MM.1S (cell line): ENCODE measurements at regions not wholly inside any gene's neighbourhood (a gene's known extent, or its start where the extent isn't known, plus 50 kb on each side); places are given as distances from the start of the nearest gene placed in this dataset.

Source experiments
- DNase-seq: peaks from one replicate; pipeline ENCODE4 v3.0.0-alpha.2; 2015
- H2AFZ ChIP-seq: fragments of 300-600 bp; sonication (generic); 2 replicates; pipeline ENCODE4 v1.6.0; 2016; ENCODE audit warnings: antibody characterized with exemption, low read length
- H3F3A ChIP-seq: fragments of 300-600 bp; sonication (generic); 2 replicates; pipeline ENCODE4 v1.6.1; 2016; ENCODE audit warnings: mild to moderate bottlenecking, antibody characterized with exemption, low read length, moderate library complexity, mixed read lengths; ENCODE audit not compliant: insufficient read depth
- H3K27ac ChIP-seq: fragments of 300-600 bp; sonication (generic); 2 replicates; pipeline ENCODE4 v1.5.1; 2016; ENCODE audit warnings: mild to moderate bottlenecking, low read length
- H3K27me3 ChIP-seq: fragments of 300-600 bp; sonication (generic); replicated peaks from 2 replicates; pipeline ENCODE4 v1.6.0; 2016; ENCODE audit warnings: low read length; ENCODE audit not compliant: insufficient read depth
- H3K36me3 ChIP-seq: fragments of 300-600 bp; sonication (generic); replicated peaks from 2 replicates; pipeline ENCODE4 v1.6.1; 2016; ENCODE audit warnings: mild to moderate bottlenecking, low read length, mixed read lengths; ENCODE audit not compliant: insufficient read depth
- H3K4me1 ChIP-seq: fragments of 300-600 bp; sonication (generic); 2 replicates; pipeline ENCODE4 v1.6.1; 2016; ENCODE audit warnings: low read length, mixed read lengths
- H3K4me2 ChIP-seq: fragments of 300-600 bp; sonication (generic); 2 replicates; pipeline ENCODE4 v1.6.0; 2016; ENCODE audit warnings: low read depth, low read length
- H3K4me3 ChIP-seq: fragments of 300-600 bp; sonication (generic); 2 replicates; pipeline ENCODE4 v1.5.1; 2016; ENCODE audit warnings: low read length, mixed read lengths
- H3K79me2 ChIP-seq: fragments of 300-600 bp; sonication (generic); 2 replicates; pipeline ENCODE4 v1.6.1; 2016; ENCODE audit warnings: mixed run types, low read length, mixed read lengths
- H3K9ac ChIP-seq: fragments of 300-600 bp; sonication (generic); 2 replicates; pipeline ENCODE4 v1.6.1; 2016; ENCODE audit warnings: low read length, mixed read lengths
- H3K9me2 ChIP-seq: fragments of 300-600 bp; sonication (generic); replicated peaks from 2 replicates; pipeline ENCODE4 v1.6.1; 2016; ENCODE audit warnings: mild to moderate bottlenecking, low read length, mixed read lengths; ENCODE audit not compliant: insufficient read depth
- H3K9me3 ChIP-seq: fragments of 300-600 bp; sonication (generic); replicated peaks from 2 replicates; pipeline ENCODE4 v1.6.1; 2016; ENCODE audit warnings: mild to moderate bottlenecking, low read length, mixed read lengths; ENCODE audit not compliant: insufficient read depth
- H4K20me1 ChIP-seq: fragments of 300-600 bp; sonication (generic); 2 replicates; pipeline ENCODE4 v1.6.1; 2016; ENCODE audit warnings: mild to moderate bottlenecking, low read length, moderate library complexity, mixed read lengths; ENCODE audit not compliant: insufficient read depth
- EZH2 ChIP-seq: fragments of 300-600 bp; sonication (generic); optimal IDR thresholded peaks from 2 replicates; pipeline ENCODE3; 2017; ENCODE audit warnings: low read depth, mild to moderate bottlenecking, antibody characterized with exemption, low read length, mixed read lengths
- EZH2phosphoT487 ChIP-seq: fragments of 300-600 bp; sonication (generic); IDR thresholded peaks from 2 replicates; pipeline ENCODE4 v1.6.1; 2018; ENCODE audit warnings: antibody characterized with exemption, low read length
- TF ChIP-seq, protein P1 (sequence below): fragments of 300-600 bp; sonication (generic); IDR thresholded peaks from 2 replicates; pipeline ENCODE4 v1.5.1; 2016; ENCODE audit warnings: antibody characterized with exemption, low read length, mixed read lengths

GRCh38 chr9:73597771-73598170 lies 446.1 kb downstream of the ANXA1 start:
- Histone ChIP-seq H3K79me2 (no peaks in the 10 kb centered on the region), H4K20me1 (no peaks in the 10 kb centered on the region), H3K4me1 (no peaks in the 10 kb centered on the region), H3K4me3 (no peak overlapping the region), H3K27ac (no peak overlapping the region), H3K36me3 (no peaks in the 10 kb centered on the region), H3K9me2 (no peaks in the 10 kb centered on the region), H3K9me3 (no peaks in the 10 kb centered on the region), H2AFZ (no peak overlapping the region), H3K27me3 (no peaks in the 10 kb centered on the region), H3K9ac (no peak overlapping the region), H3K4me2 (no peak overlapping the region), H3F3A (no peaks in the 10 kb centered on the region)
- TF ChIP-seq, protein P1, sequence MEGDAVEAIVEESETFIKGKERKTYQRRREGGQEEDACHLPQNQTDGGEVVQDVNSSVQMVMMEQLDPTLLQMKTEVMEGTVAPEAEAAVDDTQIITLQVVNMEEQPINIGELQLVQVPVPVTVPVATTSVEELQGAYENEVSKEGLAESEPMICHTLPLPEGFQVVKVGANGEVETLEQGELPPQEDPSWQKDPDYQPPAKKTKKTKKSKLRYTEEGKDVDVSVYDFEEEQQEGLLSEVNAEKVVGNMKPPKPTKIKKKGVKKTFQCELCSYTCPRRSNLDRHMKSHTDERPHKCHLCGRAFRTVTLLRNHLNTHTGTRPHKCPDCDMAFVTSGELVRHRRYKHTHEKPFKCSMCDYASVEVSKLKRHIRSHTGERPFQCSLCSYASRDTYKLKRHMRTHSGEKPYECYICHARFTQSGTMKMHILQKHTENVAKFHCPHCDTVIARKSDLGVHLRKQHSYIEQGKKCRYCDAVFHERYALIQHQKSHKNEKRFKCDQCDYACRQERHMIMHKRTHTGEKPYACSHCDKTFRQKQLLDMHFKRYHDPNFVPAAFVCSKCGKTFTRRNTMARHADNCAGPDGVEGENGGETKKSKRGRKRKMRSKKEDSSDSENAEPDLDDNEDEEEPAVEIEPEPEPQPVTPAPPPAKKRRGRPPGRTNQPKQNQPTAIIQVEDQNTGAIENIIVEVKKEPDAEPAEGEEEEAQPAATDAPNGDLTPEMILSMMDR, result no peak
- TF ChIP-seq EZH2phosphoT487 (no peak), EZH2 (no peak)
- DNase-seq, result no peak

DNA sequence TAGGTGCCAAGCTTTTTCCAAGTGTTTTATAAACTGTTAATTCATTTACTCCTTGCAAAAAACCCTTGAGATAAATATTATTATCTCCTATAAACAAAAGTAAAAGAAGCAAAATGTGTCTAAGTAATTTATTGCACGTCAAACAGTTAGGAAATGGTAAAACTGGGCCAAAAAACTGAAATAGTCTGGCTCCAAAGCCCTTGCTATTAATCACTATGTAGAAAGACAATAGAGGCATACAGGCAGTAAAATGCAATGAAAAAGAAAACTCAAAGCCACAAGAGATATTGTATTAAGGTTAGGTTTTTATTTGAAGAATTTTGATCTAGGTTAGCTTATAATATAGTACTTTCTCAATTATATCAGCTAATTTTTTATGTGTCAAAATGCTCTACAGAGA lies 457.7 kb downstream of the ANXA1 start:
- Histone ChIP-seq H4K20me1 (no peaks in the 10 kb centered on the region), H3F3A (no peaks in the 10 kb centered on the region), H3K79me2 (no peaks in the 10 kb centered on the region), H3K9me3 (no peaks in the 10 kb centered on the region), H3K4me2 (no peak overlapping the region), H3K27me3 (no peaks in the 10 kb centered on the region), H3K4me3 (no peak overlapping the region), H3K27ac (no peak overlapping the region), H3K9ac (no peak overlapping the region), H3K36me3 (no peaks in the 10 kb centered on the region), H3K9me2 (no peaks in the 10 kb centered on the region), H3K4me1 (peaks cover 12% of the 10 kb centered on the region), H2AFZ (no peak overlapping the region)
- TF ChIP-seq EZH2phosphoT487 (no peak), EZH2 (no peak)
- TF ChIP-seq, protein P1, result no peak
- DNase-seq, result no peak

DNA sequence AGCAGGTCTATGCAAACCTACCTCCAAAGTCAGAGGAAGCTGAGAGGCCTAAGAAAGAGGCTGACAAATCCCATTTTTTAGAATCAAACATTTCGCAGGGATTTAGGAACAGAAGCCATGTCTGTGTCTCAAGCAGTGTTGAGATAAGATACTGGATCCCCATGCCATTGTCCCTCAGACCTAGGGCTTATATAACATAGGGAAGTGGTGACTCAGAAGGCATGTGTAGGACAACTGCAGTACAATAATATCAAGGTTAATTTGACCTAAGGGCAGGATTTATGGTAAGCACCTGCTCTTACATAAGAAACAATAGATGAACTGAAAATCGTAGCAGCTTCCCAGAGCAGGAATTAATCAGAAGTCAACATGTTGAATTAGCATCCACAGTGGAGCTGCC lies 459.4 kb downstream of the ANXA1 start:
- peaks cover 12% of the 10 kb centered on the region for H3K4me1 ChIP-seq
- TF ChIP-seq EZH2 (no peak), EZH2phosphoT487 (no peak)
- TF ChIP-seq, protein P1, result no peak
- H3K79me2 ChIP-seq, result no peaks in the 10 kb centered on the region
- no peaks in the 10 kb centered on the region for H3K36me3 ChIP-seq
- H3K9me3 ChIP-seq, result no peaks in the 10 kb centered on the region
- no peaks in the 10 kb centered on the region for H4K20me1 ChIP-seq
- H3K4me2 ChIP-seq, result no peak overlapping the region
- no peak for DNase-seq
- H2AFZ ChIP-seq, result no peak overlapping the region
- H3K27me3 ChIP-seq, result no peaks in the 10 kb centered on the region
- no peak overlapping the region for H3K27ac ChIP-seq
- no peak overlapping the region for H3K4me3 ChIP-seq
- no peaks in the 10 kb centered on the region for H3F3A ChIP-seq
- H3K9me2 ChIP-seq, result no peaks in the 10 kb centered on the region
- no peak overlapping the region for H3K9ac ChIP-seq
